ENCODE measurements at regions not wholly inside any gene's neighbourhood (a gene's known extent, or its start where the extent isn't known, plus 50 kb on each side); places are given as distances from the start of the nearest gene placed in this dataset.
"Not testable (repeated sequence)": the region's sequence is repeated elsewhere in the genome, so short reads cannot be mapped to it uniquely, and the experiment has no call there.

DNA sequence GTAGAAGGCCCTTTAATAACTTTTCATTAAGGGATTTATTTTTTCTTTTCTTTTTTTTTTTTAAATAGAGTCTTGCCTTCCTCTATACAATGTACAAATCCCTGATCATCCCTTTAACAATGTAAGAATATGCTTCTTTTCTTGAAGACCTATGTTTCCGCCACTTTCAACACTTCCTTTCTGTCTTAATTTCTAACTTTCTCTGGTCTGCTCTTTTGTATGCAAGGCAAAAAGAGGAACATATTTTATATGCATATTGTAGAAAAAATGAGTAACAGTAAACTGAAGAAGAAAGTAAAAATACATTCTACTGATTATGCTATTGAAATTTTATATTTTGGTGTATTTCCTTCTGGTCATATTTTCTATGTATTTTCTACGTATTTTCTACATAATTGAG lies 484.7 kb downstream of the TFAP2B start:
- H3K36me3 ChIP-seq (ENCODE audit: insufficient read depth, low read length), result no peaks in the 10 kb centered on the region
- H3K4me1 Mint-ChIP-seq (ENCODE audit: low read depth), result no peaks in the 10 kb centered on the region
- H3K27me3 Mint-ChIP-seq, result no peaks in the 10 kb centered on the region
- no peaks in the 10 kb centered on the region for H3K4me1 ChIP-seq (ENCODE audit: insufficient read depth, low read length)
- no peak overlapping the region for H3K4me3 ChIP-seq (ENCODE audit: low read length)
- no peaks in the 10 kb centered on the region for H3K36me3 Mint-ChIP-seq (ENCODE audit: low read depth)
- ATAC-seq (ENCODE audit: poor library complexity) (no peak), DNase-seq (no peak)
- no peaks in the 10 kb centered on the region for H3K27me3 ChIP-seq (ENCODE audit: control insufficient read depth in 1 of 2, insufficient read depth in 2 of 2, low read length in 2 of 2)
- H3K27ac ChIP-seq (ENCODE audit: low read depth in 1 of 2, low read length in 2 of 2), result no peak overlapping the region
- CTCF ChIA-PET, result no interaction called here
- POLR2A ChIA-PET, result no interaction called here
- H3K9me3 Mint-ChIP-seq, result no peaks in the 10 kb centered on the region
- no peak overlapping the region for H3K27ac Mint-ChIP-seq
- peaks cover 0 to 3% of the 10 kb centered on the region in 2 experiments for H3K9me3 ChIP-seq (ENCODE audit: control insufficient read depth in 1 of 2, insufficient read depth in 1 of 2, low read length in 2 of 2)
- TF ChIP-seq, protein P1, sequence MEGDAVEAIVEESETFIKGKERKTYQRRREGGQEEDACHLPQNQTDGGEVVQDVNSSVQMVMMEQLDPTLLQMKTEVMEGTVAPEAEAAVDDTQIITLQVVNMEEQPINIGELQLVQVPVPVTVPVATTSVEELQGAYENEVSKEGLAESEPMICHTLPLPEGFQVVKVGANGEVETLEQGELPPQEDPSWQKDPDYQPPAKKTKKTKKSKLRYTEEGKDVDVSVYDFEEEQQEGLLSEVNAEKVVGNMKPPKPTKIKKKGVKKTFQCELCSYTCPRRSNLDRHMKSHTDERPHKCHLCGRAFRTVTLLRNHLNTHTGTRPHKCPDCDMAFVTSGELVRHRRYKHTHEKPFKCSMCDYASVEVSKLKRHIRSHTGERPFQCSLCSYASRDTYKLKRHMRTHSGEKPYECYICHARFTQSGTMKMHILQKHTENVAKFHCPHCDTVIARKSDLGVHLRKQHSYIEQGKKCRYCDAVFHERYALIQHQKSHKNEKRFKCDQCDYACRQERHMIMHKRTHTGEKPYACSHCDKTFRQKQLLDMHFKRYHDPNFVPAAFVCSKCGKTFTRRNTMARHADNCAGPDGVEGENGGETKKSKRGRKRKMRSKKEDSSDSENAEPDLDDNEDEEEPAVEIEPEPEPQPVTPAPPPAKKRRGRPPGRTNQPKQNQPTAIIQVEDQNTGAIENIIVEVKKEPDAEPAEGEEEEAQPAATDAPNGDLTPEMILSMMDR (IDR thresholded peaks at IDR 0.05), result no peak
- H3K4me3 Mint-ChIP-seq, result no peak overlapping the region
- intact Hi-C loops (cut with DNase I, micrococcal nuclease), result no loop called here

- H3K9me3 Mint-ChIP-seq, result peaks cover 6% of the 10 kb centered on the region
- H3K27me3 Mint-ChIP-seq, result no peaks in the 10 kb centered on the region
- POLR2A ChIA-PET, result no interaction called here
Measured at GRCh38 chr6:51314965-51315364, 496.3 kb downstream of the TFAP2B start.

DNA sequence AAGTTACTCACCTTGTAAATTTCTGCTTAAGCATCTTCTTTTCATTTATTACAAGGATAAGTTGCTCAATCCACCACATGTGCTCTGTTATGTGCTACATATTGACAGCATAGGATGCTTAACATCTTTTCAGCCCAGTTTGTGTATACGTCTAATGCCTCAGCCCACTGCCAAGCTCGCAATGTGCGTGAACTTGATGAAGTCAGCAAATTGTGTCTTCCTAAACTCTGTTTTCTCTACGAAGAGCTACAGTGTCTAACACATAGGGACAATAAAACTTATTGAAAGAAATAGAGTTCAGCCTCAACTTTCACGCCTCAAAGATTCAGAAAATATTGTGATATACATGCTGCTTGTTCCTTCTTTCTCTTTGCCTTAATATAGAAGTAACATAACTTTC lies 500.0 kb downstream of the TFAP2B start:
- Mint-ChIP-seq H3K9me3 (peaks cover 5% of the 10 kb centered on the region), H3K4me3 (no peak overlapping the region), H3K27ac (no peak overlapping the region), H3K4me1 (ENCODE audit: low read depth) (no peaks in the 10 kb centered on the region), H3K27me3 (no peaks in the 10 kb centered on the region), H3K36me3 (ENCODE audit: low read depth) (no peaks in the 10 kb centered on the region)
- Histone ChIP-seq H3K4me3 (ENCODE audit: low read length) (no peak overlapping the region), H3K4me1 (ENCODE audit: insufficient read depth, low read length) (no peaks in the 10 kb centered on the region), H3K27me3 (ENCODE audit: control insufficient read depth in 1 of 2, insufficient read depth in 2 of 2, low read length in 2 of 2) (no peaks in the 10 kb centered on the region), H3K27ac (ENCODE audit: low read depth in 1 of 2, low read length in 2 of 2) (no peak overlapping the region), H3K36me3 (ENCODE audit: insufficient read depth, low read length) (no peaks in the 10 kb centered on the region), H3K9me3 (ENCODE audit: control insufficient read depth in 1 of 2, insufficient read depth in 1 of 2, low read length in 2 of 2) (no peaks in the 10 kb centered on the region)
- DNase-seq (no peak), ATAC-seq (ENCODE audit: poor library complexity) (no peak)
- TF ChIP-seq, protein P1 (IDR thresholded peaks at IDR 0.05), result no peak
- CTCF ChIA-PET, result no interaction called here
- intact Hi-C loops (cut with DNase I, micrococcal nuclease), result no loop called here
- POLR2A ChIA-PET, result no interaction called here

More at GRCh38 chr6:51314965-51315364, 496.3 kb downstream of the TFAP2B start:
- H3K36me3 Mint-ChIP-seq (ENCODE audit: low read depth), result no peaks in the 10 kb centered on the region
- no peaks in the 10 kb centered on the region for H3K4me1 Mint-ChIP-seq (ENCODE audit: low read depth)
- Histone ChIP-seq H3K4me3 (ENCODE audit: low read length) (no peak overlapping the region), H3K36me3 (ENCODE audit: insufficient read depth, low read length) (no peaks in the 10 kb centered on the region), H3K27ac (ENCODE audit: low read depth in 1 of 2, low read length in 2 of 2) (no peak overlapping the region), H3K27me3 (ENCODE audit: control insufficient read depth in 1 of 2, insufficient read depth in 2 of 2, low read length in 2 of 2) (no peaks in the 10 kb centered on the region), H3K4me1 (ENCODE audit: insufficient read depth, low read length) (no peaks in the 10 kb centered on the region), H3K9me3 (ENCODE audit: control insufficient read depth in 1 of 2, insufficient read depth in 1 of 2, low read length in 2 of 2) (no peaks in the 10 kb centered on the region)
- intact Hi-C loops (cut with DNase I, micrococcal nuclease), result no loop called here
- CTCF ChIA-PET, result no interaction called here
- DNase-seq, result no peak
- no peak overlapping the region for H3K27ac Mint-ChIP-seq
- no peak for ATAC-seq (ENCODE audit: poor library complexity)
- TF ChIP-seq, protein P1 (IDR thresholded peaks at IDR 0.05), result no peak
- no peak overlapping the region for H3K4me3 Mint-ChIP-seq

DNA sequence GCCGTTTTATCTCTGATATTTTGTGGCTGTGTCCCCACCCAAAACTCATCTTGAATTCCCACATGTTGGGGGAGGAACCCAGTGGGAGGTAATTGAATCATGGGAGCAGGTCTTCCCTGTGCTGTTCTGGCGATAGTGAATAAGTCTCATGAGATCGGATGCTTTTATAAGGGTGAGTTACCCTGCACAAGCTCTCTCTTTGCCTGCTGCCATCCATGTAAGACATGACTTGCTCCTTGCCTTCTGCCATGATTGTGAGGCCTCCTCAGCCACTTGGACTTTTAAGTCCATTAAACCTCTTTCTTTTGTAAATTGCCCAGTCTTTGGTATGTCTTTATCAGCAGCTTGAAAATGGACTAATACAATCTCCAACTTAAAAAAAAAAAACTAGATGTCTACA lies 502.8 kb downstream of the TFAP2B start:
- H3K4me1 Mint-ChIP-seq (ENCODE audit: low read depth); intact Hi-C loops (cut with DNase I, micrococcal nuclease); H3K27me3 ChIP-seq (ENCODE audit: control insufficient read depth in 1 of 2, insufficient read depth in 2 of 2, low read length in 2 of 2); H3K36me3 ChIP-seq (ENCODE audit: insufficient read depth, low read length); H3K4me1 ChIP-seq (ENCODE audit: insufficient read depth, low read length); H3K27me3 Mint-ChIP-seq; H3K4me3 Mint-ChIP-seq; ATAC-seq (ENCODE audit: poor library complexity); DNase-seq; H3K36me3 Mint-ChIP-seq (ENCODE audit: low read depth); H3K9me3 Mint-ChIP-seq; CTCF ChIA-PET; H3K4me3 ChIP-seq (ENCODE audit: low read length); H3K27ac Mint-ChIP-seq; POLR2A ChIA-PET; H3K9me3 ChIP-seq (ENCODE audit: control insufficient read depth in 1 of 2, insufficient read depth in 1 of 2, low read length in 2 of 2); H3K27ac ChIP-seq (ENCODE audit: low read depth in 1 of 2, low read length in 2 of 2): not testable (repeated sequence)

All from CD4-positive, alpha-beta T cell (primary cell).